ENCODE measurements at regions not wholly inside any gene's neighbourhood (a gene's known extent, or its start where the extent isn't known, plus 50 kb on each side); places are given as distances from the start of the nearest gene placed in this dataset.

- no peaks in the 10 kb centered on the region for H3K9me3 ChIP-seq (ENCODE audit: control insufficient read depth in 1 of 2, insufficient read depth in 1 of 2, low read depth in 1 of 2, low read length in 2 of 2)
- H3K36me3 ChIP-seq (ENCODE audit: control insufficient read depth in 1 of 2, insufficient read depth in 2 of 2, low read length in 2 of 2) = no peaks in the 10 kb centered on the region
- H3K4me1 ChIP-seq (ENCODE audit: control insufficient read depth in 1 of 2, insufficient read depth in 2 of 2, low read length in 2 of 2) = no peaks in the 10 kb centered on the region
- POLR2A ChIA-PET = no interaction called here
- ATAC-seq (no peak), DNase-seq (ENCODE audit: low read depth, low spot score) (no peak)
- BruUV-seq (replicated peaks) = no TSS peak
- H4K20me1 ChIP-seq (ENCODE audit: insufficient read depth) = no peaks in the 10 kb centered on the region
- no peak overlapping the region for H3K4me2 ChIP-seq (ENCODE audit: low read length)
- CTCF ChIA-PET = no interaction called here
- H3K79me2 ChIP-seq (ENCODE audit: insufficient read depth, low read length) = no peaks in the 10 kb centered on the region
- no peak overlapping the region for H2AFZ ChIP-seq (ENCODE audit: low read depth, low read length, poor library complexity, severe bottlenecking)
- H3K4me3 ChIP-seq (replicated peaks in 1 of 2; ENCODE audit: low read depth in 1 of 2, low read length in 2 of 2) = no peak overlapping the region
- H3K27ac ChIP-seq (ENCODE audit: low read depth, low read length) = no peak overlapping the region
- RAD21 ChIA-PET (ENCODE audit: low non-redundant PET in 1 of 2, low total read pairs in 2 of 2, uncharacterized antibody in 2 of 2, unreplicated experiment in 2 of 2) = no interaction called here
- H3K9me2 ChIP-seq (ENCODE audit: insufficient read depth) = no peaks in the 10 kb centered on the region
- no peak overlapping the region for H3K9ac ChIP-seq (ENCODE audit: low read length)
- intact Hi-C loops (cut with micrococcal nuclease) = no loop called here
- H3K27me3 ChIP-seq (ENCODE audit: insufficient read depth, low read length) = no peaks in the 10 kb centered on the region
- no peak for TF ChIP-seq ATF3 (IDR thresholded peaks at IDR 0.05)
- no peak for TF ChIP-seq EGR1 (IDR thresholded peaks at IDR 0.05; ENCODE audit: low read depth)
- TF ChIP-seq MAX (IDR thresholded peaks at IDR 0.05) = no peak
- TF ChIP-seq ZFX (IDR thresholded peaks at IDR 0.05) = no peak
- TF ChIP-seq SRF (IDR thresholded peaks at IDR 0.05; ENCODE audit: low read depth) = no peak
- no peak for TF ChIP-seq CBX3 (IDR thresholded peaks at IDR 0.05; ENCODE audit: low read depth)
- TF ChIP-seq REST (IDR thresholded peaks at IDR 0.05; ENCODE audit: low read depth) = no peak
- TF ChIP-seq RAD21 (IDR thresholded peaks at IDR 0.05; ENCODE audit: low read depth) = no peak
- TF ChIP-seq POLR2A (IDR thresholded peaks at IDR 0.05; ENCODE audit: borderline replicate concordance, extremely low read depth, insufficient read depth, insufficient read length) = no peak
- TF ChIP-seq CEBPB (IDR thresholded peaks at IDR 0.05; ENCODE audit: low read depth) = no peak
- TF ChIP-seq ZBTB33 (IDR thresholded peaks at IDR 0.05; ENCODE audit: extremely low read depth, insufficient replicate concordance, low read length) = no peak
- TF ChIP-seq FOSL1 (IDR thresholded peaks at IDR 0.05; ENCODE audit: low read depth) = no peak
These were observed 52.5 kb upstream of the MEX3C start for GRCh38 chr18:51250006-51250405.

Data from HCT116 (cell line).